OCI-LY1 (cell line): ENCODE measurements at regions not wholly inside any gene's neighbourhood (a gene's known extent, or its start where the extent isn't known, plus 50 kb on each side); places are given as distances from the start of the nearest gene placed in this dataset.

Experiments
- H2AFZ ChIP-seq: fragments of 200-600 bp; sonication (generic), shearing (Covaris generic); 2 replicates; pipeline ENCODE4 v1.6.0; 2014; ENCODE audit warnings: antibody characterized with exemption, mild to moderate bottlenecking, low read length
- H3F3A ChIP-seq: fragments of 200-600 bp; sonication (generic), shearing (Covaris generic); 2 replicates; pipeline ENCODE4 v1.6.0; 2014; ENCODE audit warnings: mild to moderate bottlenecking, antibody characterized with exemption, low read length, moderate library complexity; ENCODE audit not compliant: insufficient read depth
- H3K27ac ChIP-seq: fragments of 200-600 bp; sonication (generic); 2 replicates; pipeline ENCODE4 v1.5.1; 2014; ENCODE audit warnings: low read length, mixed run types, mild to moderate bottlenecking, low read depth; ENCODE audit not compliant: poor library complexity, severe bottlenecking
- H3K27me3 ChIP-seq: fragments of 200-600 bp; sonication (generic); 2 replicates; pipeline ENCODE4 v1.6.0; 2014; ENCODE audit warnings: antibody characterized with exemption, mild to moderate bottlenecking, low read length, moderate library complexity; ENCODE audit not compliant: insufficient read depth
- H3K36me3 ChIP-seq: fragments of 200-600 bp; sonication (generic); 2 replicates; pipeline ENCODE4 v1.6.1; 2014; ENCODE audit warnings: mild to moderate bottlenecking, antibody characterized with exemption, low read length, moderate library complexity, mixed read lengths; ENCODE audit not compliant: insufficient read depth
- H3K4me1 ChIP-seq: fragments of 200-600 bp; sonication (generic); 2 replicates; pipeline ENCODE4 v1.5.1; 2014; ENCODE audit warnings: mild to moderate bottlenecking, low read length, moderate library complexity; ENCODE audit not compliant: insufficient read depth, severe bottlenecking
- H3K4me2 ChIP-seq: fragments of 200-600 bp; sonication (generic), shearing (Covaris generic); 2 replicates; pipeline ENCODE4 v1.6.1; 2014; ENCODE audit warnings: low read length
- H3K4me3 ChIP-seq: fragments of 200-600 bp; sonication (generic); 2 replicates; pipeline ENCODE4 v1.5.1; 2014; ENCODE audit warnings: low read length, low read depth, mild to moderate bottlenecking, mixed read lengths; ENCODE audit not compliant: poor library complexity, severe bottlenecking
- H3K79me2 ChIP-seq: fragments of 200-600 bp; shearing (Covaris generic); 2 replicates; pipeline ENCODE4 v1.6.1; 2016; ENCODE audit warnings: mixed run types, low read length, mixed read lengths; ENCODE audit not compliant: insufficient read depth
- H3K9ac ChIP-seq: fragments of 200-600 bp; sonication (generic), shearing (Covaris generic); 2 replicates; pipeline ENCODE4 v1.6.1; 2014; ENCODE audit warnings: mild to moderate bottlenecking, low read length, mixed read lengths
- H3K9me2 ChIP-seq: fragments of 200-600 bp; sonication (generic), shearing (Covaris generic); 2 replicates; pipeline ENCODE4 v1.6.1; 2014; ENCODE audit warnings: low read depth, mild to moderate bottlenecking, low read length, mixed read lengths
- H3K9me3 ChIP-seq: fragments of 200-600 bp; shearing (Covaris generic); 2 replicates; pipeline ENCODE4 v1.6.1; 2014; ENCODE audit warnings: low read length, mixed read lengths
- H4K20me1 ChIP-seq: fragments of 200-600 bp; sonication (generic), shearing (Covaris generic); 2 replicates; pipeline ENCODE4 v1.6.0; 2016; ENCODE audit warnings: mild to moderate bottlenecking, low read length; ENCODE audit not compliant: insufficient read depth
- CTCF ChIP-seq: fragments of 200-600 bp; sonication (generic), shearing (Covaris generic); IDR thresholded peaks from 2 replicates; pipeline ENCODE4 v1.5.1; 2017; ENCODE audit warnings: mild to moderate bottlenecking, antibody characterized with exemption, low read length, moderate library complexity, mixed read lengths
- EZH2 ChIP-seq: fragments of 200-600 bp; sonication (generic), shearing (Covaris generic); IDR thresholded peaks from 2 replicates; pipeline ENCODE4 v1.8.0; 2017; ENCODE audit warnings: borderline replicate concordance, mixed run types, mild to moderate bottlenecking, antibody characterized with exemption, low read length, moderate library complexity, mixed read lengths

- H2AFZ ChIP-seq = no peak overlapping the region
- no peaks in the 10 kb centered on the region for H3K27me3 ChIP-seq
- H3K9ac ChIP-seq = no peak overlapping the region
- H3K4me2 ChIP-seq = no peak overlapping the region
- H3K4me1 ChIP-seq = no peaks in the 10 kb centered on the region
- H3F3A ChIP-seq = no peaks in the 10 kb centered on the region
- no peaks in the 10 kb centered on the region for H3K79me2 ChIP-seq
- H3K27ac ChIP-seq = no peak overlapping the region
- H3K4me3 ChIP-seq = no peak overlapping the region
- no peaks in the 10 kb centered on the region for H4K20me1 ChIP-seq
- TF ChIP-seq CTCF = no peak
- no peak for TF ChIP-seq EZH2
- H3K9me2 ChIP-seq = no peaks in the 10 kb centered on the region
- no peaks in the 10 kb centered on the region for H3K9me3 ChIP-seq
- no peaks in the 10 kb centered on the region for H3K36me3 ChIP-seq
Measured at GRCh38 chr5:127210042-127210441, 80.6 kb upstream of the MEGF10 start.

GRCh38 chr5:127213231-127213630 is 77.4 kb upstream of the MEGF10 start:
- Histone ChIP-seq H4K20me1 (no peaks in the 10 kb centered on the region), H3K9ac (no peak overlapping the region), H3K36me3 (no peaks in the 10 kb centered on the region), H3F3A (no peaks in the 10 kb centered on the region), H3K4me1 (no peaks in the 10 kb centered on the region), H3K9me3 (no peaks in the 10 kb centered on the region), H2AFZ (no peak overlapping the region), H3K79me2 (no peaks in the 10 kb centered on the region), H3K27me3 (no peaks in the 10 kb centered on the region), H3K4me2 (no peak overlapping the region), H3K4me3 (no peak overlapping the region), H3K27ac (no peak overlapping the region), H3K9me2 (no peaks in the 10 kb centered on the region)
- no peak for TF ChIP-seq EZH2
- TF ChIP-seq CTCF = no peak

- no peak for TF ChIP-seq CTCF
- TF ChIP-seq EZH2 = no peak
- Histone ChIP-seq H3F3A (no peaks in the 10 kb centered on the region), H3K27ac (no peak overlapping the region), H4K20me1 (no peaks in the 10 kb centered on the region), H3K27me3 (no peaks in the 10 kb centered on the region), H3K4me2 (no peak overlapping the region), H3K9ac (no peak overlapping the region), H3K4me3 (no peak overlapping the region), H2AFZ (no peak overlapping the region), H3K36me3 (no peaks in the 10 kb centered on the region), H3K9me3 (no peaks in the 10 kb centered on the region), H3K9me2 (no peaks in the 10 kb centered on the region), H3K79me2 (no peaks in the 10 kb centered on the region), H3K4me1 (no peaks in the 10 kb centered on the region)
Measured at GRCh38 chr5:127216143-127216542, 74.5 kb upstream of the MEGF10 start.
